NCI-H1105 treated with DMSO at 0.1 percent for 48 hours (cell line): ENCODE measurements at regions not wholly inside any gene's neighbourhood (a gene's known extent, or its start where the extent isn't known, plus 50 kb on each side); places are given as distances from the start of the nearest gene placed in this dataset.

Experiments used
- DNase-seq: peaks from one replicate; lab custom pipeline; 2025; lab: John Stamatoyannopoulos, UW

DNA sequence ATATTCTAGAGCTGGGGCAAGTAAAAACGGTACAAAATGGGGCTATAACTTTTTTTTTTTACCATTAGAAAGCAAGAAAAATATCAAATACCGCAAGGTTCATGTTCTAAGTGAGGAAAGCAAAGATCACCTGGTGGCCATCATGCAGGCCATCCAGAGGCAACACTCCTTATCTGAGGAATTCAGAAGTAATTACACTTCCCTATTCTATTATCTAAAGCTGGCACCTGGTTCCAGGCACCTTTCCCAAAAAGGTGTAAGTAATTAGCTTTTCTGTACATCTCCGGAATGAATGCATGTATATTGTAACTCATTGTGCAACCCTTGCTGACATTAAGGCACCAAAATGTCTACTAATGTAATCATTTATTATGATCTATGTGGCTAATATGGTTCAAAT, 152.5 kb upstream of the GYPC start:
- DNase-seq, result no peak

DNA sequence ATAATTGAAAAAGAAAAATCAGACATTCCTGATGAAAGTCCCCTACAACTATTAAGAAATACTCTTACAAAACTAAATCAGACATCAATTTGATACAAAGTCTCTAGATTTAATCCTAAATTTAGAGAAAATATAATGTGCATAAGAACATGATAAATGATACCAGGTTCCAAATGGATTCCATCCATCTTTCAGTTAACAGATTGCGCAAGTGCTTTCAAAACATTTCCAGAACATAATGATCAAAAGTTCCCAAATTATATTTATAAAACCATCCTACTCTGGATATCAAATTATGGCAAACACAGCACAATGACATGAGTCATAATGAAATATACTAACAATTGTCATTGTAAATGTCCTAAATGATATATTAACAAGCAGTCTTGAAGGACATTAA, 151.0 kb upstream of the GYPC start:
- DNase-seq, result no peak

- DNase-seq, result no peak
Measured at GRCh38 chr2:126506786-126507185, 149.2 kb upstream of the GYPC start.

DNA sequence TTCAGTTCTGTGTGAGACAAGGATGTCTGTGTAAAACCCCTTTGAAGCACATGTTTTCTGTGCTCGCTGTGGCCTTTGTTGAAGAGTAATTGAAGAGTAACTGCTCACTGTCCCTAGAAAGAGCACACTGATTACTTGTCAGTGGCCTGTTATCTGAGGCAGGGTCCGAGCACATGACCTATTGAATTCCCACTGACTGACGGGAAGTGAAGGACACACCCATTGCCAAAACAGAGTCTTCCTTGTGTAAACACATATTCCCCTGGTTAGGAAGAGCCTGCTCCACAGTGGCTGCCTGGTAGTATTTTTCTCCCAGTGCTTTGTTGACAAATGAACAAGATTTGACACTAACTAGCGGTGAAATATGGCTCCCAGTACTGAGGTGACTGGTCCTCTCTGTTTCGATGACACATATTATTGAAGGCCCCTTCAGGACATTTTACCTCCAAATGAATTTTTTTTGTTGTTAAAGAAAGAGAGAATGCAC, 148.5 kb upstream of the GYPC start:
- DNase-seq, result no peak

GRCh38 chr2:126510356-126510755, 145.6 kb upstream of the GYPC start:
- DNase-seq, result no peak

DNA sequence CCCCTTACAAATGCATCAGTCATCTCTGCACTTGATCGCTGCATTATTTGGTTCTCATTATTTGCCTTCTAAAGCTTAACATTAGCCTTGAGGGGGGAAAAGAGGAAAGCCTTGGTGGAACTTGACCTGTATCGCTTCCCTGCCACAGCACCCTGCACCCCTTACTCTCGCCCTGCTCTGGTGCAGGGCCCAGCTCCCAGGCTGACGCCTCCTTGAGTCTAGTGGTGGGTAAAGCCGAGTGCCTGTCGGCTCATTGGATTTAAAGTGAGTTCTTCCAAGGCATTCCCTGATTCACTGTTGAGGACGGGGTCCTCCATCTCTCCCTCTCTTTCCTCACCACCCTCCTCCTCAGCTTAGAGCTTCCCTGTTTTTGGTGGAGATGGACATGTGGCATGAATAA, 145.0 kb upstream of the GYPC start:
- no peak for DNase-seq

DNA sequence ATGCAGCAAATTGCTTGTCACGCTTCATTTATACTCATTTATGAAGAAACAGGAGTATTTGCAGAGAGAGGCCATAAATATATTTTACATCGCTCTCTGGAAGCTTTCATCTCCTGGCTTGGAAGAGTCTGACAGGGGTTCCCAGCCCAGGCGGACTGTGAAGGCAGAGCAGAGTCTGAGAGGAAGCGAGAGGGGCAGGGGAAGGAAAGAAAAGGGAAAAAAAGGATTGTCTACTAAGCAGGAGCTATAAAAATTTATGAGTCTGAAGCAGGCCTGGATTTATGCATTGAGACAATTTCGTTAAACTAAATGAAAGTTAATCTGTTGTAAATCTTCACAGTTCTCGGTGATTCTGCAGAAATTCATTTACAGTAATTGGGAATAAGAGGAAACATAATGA, 143.9 kb upstream of the GYPC start:
- no peak for DNase-seq

DNA sequence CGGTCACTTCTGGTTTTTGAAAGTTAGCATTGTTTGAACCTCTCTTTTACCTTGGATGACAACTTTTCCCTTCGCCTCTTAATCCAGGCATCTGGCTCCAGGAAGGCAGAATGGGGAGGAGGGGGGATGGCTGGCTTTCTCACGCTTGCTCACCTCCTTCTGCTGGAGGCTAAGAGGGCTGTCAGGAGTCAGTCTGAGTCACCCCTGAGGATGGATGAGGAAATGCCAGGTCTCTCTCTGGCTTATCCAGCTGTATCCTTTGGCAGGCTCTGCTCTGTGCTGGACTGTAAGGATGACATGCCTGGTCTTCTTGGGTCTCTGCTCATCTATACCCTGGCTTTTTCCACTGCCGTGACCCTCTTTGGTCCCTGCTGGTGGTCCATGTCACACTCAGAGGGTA, 142.9 kb upstream of the GYPC start:
- no peak for DNase-seq

GRCh38 chr2:126515471-126515870, 140.5 kb upstream of the GYPC start:
- DNase-seq, result no peak

GRCh38 chr2:126518196-126518595, 137.8 kb upstream of the GYPC start:
- no peak for DNase-seq

DNA sequence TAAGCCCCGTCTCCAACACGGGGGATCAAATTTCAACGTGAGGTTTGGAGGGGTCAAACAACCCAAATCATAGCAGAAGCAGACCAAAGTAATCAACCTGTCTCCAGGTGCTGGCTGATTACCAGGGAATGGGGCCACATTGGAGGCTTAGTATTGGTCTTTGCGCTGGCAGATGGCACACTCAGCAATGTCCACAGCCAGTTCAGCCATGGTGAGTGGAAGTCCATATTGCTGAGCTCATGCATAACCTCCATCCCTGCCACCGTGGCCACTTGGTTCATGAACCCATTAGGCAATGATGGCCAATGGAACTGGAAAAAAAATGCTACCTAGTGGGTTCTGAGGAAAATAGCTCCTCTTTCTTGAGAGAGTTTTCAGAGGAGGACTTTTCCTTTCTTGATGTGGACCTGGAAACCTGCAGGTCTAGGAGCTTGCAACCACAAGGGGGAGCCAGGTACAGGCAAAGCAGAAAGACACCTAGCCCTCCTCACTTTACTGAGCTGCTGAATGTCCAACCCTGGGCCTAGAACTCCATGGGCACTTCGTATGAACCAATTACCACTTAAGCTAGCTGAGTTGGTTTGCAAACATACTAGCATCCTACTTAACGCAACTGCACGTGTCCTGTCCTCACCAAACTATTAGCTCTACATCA, 128.0 kb upstream of the GYPC start:
- DNase-seq, result no peak

DNA sequence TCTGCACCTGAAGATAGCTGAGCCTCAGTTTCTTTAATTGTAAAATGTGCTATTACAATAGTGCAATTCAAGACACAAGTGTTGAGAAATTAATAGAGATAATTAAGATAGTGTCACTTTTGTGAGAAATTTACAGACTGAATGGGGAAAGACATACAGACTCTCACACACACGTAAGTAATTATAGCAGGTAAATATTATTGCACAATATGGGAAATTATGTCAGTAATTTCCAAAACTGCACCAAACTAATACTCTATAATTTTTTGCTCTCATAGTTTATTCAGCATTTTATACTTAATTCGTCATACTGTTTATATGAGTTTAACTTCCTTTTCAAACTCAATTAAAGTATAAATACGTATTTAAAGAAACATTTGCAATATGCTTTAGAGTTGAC, 124.9 kb upstream of the GYPC start:
- no peak for DNase-seq

DNA sequence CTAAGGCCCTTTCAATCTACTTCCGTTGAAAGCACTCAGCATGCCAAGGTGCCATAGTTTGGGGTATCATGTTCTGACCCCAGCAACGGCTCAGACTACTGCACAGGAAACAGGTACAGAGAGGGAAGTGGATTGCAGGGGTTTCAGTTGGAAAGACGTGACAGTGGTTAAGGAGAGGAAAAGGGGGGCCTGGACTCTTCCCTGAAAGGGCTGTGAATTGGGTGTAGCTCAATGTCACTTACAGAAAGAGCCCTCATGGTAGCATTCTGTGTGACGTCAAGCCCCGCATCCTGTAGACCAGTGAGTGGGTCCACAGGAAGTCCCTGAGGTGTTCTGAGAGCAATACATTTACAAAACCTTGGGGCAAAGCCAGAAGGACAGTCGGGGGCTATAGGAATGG, 121.5 kb upstream of the GYPC start:
- no peak for DNase-seq

DNA sequence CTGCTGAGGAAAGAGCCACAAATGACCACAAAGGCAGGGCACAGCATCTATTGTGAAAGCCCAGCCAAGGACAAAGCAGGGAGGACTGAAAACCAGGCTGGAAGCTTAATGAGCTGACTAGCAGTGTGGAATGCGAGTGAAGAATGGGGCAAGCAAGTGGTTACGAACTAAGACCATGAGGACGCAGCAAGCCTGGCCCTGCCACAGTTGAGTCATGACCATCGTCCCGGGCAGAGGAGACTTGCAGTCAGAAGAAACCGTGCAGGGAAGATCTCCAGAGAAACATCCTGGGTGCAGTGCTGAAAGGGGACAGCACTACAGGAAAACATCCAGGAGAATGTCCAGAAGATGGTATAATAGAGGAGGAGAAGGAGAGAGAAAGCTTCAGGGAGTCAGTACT, 120.5 kb upstream of the GYPC start:
- no peak for DNase-seq

DNA sequence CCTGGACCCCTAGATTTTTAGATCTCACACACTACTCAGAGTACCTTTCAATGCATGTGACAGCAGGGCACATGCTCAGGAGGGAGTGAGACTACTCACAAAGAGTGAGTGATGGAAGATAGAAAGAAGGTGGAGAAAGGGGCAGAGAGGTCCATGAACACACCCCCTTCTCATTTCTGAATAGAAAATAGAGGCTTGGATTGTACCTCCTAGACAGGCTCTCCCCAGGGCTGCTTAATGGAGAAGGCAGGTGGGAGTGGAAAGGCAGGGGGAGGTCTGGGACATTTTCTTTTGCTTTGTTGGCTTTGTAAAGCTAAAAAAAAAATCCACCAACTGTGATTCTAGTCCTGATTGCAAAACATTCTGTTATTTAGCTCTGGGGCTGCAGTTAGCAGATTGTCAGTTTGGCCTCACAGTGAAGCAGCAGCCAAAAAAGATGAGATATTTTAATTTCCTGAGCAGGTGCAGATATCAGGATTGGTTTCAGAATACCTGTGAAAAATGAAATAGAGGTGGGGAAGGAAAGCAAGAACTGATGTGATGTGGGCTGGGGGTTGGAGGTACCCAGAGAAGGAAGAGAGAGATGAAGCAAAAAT, 119.3 kb upstream of the GYPC start:
- DNase-seq, result no peak

DNA sequence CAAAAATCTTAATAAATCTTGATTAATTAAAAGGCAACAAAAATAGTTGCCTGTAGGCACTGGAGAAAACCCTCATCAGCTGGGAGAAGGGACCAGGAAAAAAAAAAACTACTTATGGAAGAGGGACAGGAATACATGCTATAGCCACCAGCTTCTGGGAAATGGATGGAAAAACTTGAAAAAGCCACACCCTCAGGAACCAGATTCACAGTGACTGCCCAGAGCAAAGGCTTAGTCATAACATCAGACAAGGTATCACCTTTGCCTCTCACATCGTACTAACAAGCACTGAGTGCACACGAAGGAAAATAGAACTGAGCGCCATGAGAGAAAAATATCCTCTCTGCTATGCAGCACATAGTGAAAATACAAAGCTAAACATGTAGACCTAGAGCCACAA, 116.9 kb upstream of the GYPC start:
- no peak for DNase-seq

DNA sequence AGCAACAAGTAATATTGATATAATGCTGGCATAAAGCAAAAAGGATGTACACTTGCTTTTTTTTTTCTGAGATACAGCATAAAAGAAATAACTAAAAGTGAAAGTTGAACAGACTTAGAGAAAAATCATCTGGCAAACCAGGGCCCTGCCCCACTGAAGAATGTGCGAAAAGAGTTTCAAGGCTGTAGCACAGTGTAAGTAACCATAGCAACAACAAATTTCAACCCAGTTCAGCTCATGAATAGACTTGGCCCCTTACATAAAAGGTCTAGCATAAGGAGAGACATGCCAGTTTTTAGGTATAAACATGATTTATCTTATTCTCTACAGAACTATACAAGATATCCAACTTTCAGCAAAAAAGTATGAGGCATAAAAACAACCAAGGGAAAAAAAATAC, 113.7 kb upstream of the GYPC start:
- no peak for DNase-seq

DNA sequence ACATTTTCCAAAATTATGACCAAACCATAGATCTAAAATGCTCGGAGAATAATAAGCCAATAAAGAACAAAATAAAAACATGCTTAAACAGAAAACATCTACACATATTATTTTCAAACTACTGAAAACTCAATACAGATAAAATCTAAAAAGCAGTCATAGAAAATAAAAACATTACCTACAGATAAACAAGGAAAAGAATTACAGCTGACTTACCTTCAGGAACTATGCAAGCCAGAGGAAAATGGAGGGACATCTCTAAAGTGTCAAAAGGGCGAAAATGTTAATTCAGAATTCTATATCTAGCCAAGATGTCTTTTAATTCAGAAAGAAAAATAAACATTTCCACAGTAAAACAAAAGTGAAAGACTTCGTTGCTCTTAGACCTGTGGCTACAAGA, 112.9 kb upstream of the GYPC start:
- DNase-seq, result peak; percentile 27

DNA sequence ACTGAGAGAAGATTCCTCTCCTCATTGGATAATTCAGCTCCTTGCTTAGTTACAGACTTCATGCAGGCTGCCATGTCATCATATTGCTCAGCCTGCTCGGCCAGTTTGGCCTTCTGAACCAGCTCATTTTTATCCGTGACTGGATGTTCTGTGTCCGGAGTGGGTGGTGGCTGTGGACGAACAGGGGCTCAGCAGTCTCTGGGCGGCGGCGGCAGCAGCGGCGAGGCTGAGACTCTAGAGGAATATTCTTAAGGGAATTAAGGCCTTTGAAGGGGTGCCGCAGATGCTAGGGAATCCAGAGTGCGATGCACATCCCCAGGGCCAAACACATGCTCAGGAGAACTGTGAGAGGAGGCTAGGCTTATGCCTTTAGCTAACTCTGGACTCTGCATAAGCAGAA, 97.9 kb upstream of the GYPC start:
- no peak for DNase-seq

- DNase-seq, result no peak
Measured at GRCh38 chr2:126568734-126569133, 87.2 kb upstream of the GYPC start.

GRCh38 chr2:126571403-126571802, 84.6 kb upstream of the GYPC start:
- DNase-seq, result no peak

DNA sequence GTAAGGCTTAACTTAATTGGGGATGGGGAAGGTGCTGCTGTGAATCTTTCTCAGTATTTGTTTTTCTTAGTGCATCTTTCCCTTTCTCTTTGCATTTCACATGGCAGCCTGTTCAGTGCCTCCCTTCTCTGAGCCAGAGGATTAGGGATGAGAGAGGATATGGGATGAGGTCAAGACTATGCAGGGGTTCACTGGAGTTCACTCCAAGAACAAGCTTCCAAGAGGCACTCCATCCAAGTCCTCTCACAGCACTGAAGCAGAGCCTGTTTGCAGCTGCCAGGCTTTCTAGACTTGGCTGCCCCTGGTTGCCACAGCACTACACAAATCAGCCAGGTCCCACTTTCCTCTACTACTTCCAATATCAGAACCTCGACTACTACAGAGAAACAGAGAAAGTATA, 80.3 kb upstream of the GYPC start:
- no peak for DNase-seq

DNA sequence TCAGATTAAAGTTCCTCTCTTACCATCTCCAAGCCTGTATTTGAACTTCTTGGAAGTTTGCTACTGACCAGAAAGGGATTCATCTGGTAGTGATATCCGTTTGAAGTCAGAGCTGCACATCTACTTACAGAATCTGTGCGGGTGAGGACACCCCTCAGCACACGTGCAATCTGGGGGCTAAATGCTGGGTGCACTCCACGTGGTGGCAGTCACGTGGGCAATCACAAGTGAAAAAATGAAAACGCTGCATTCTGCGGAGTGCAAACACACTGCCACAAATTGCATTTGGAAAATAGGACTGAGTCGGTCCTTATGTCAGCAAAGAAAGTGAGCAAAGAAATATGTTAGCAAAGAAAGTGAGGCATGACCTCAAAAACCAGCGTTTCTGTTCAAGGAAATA, 76.1 kb upstream of the GYPC start:
- no peak for DNase-seq

DNA sequence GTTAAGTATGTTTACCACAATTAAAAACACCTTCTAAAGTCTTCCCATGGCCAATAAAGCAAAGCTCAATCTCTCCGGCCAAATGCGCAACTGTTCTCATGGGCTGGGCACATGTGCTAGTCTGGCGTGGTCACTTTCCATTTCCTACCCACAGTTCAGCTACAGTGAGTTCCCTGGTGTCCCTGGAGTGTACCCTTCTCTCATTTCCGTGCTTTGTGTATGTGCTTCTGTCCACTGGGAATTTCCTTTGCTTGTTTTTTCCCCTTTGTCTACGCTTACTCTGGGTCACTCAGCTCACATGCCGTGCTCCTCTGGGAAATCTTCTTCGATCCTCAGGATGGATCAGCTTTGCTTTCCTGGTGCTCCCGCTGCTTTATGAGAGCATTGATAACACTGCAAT, 69.6 kb upstream of the GYPC start:
- DNase-seq, result no peak
